Lower leg skin (tissue), 4 donors: ENCODE measurements at regions not wholly inside any gene's neighbourhood (a gene's known extent, or its start where the extent isn't known, plus 50 kb on each side); places are given as distances from the start of the nearest gene placed in this dataset.

Source experiments
- DNase-seq, 2 donors: peaks; one replicate each; pipeline ENCODE4 v3.0.0-alpha.2; 2019; ENCODE audit warnings: low spot score in 2 of 2
- H3K4me3 ChIP-seq: fragments of 200-600 bp; sonication (generic); 2 replicates; pipeline ENCODE4 v1.5.1; 2017; ENCODE audit warnings: mild to moderate bottlenecking, low read depth; ENCODE audit not compliant: poor library complexity, severe bottlenecking
- CTCF ChIP-seq, 3 donors: fragments of 450-650 bp; IDR thresholded peaks; one replicate each; pipeline ENCODE4 v1.5.1; 2016; ENCODE audit warnings: antibody characterized with exemption in 3 of 3, mild to moderate bottlenecking in 3 of 3, moderate library complexity in 2 of 3
- POLR2A ChIP-seq, 2 donors: fragments of 450-650 bp; IDR thresholded peaks; one replicate each; pipeline ENCODE4 v1.6.1; 2016 to 2017; ENCODE audit warnings: antibody characterized with exemption in 2 of 2, mild to moderate bottlenecking in 1 of 2, moderate library complexity in 1 of 2
- WGBS, 2 donors: methylation state at CpG; one replicate each; pipeline ENCODE4 v1.1.5; 2018; 5-methylcytosine and 5-hydroxymethylcytosine counted together
- intact Hi-C: fragments of 100-400 bp; cut with DNase I; formaldehyde crosslinking; loops from one replicate; pipeline ENCODE4 v1.15.0; 2023; ENCODE audit warnings: low total_unique reads

- H3K4me3 ChIP-seq, result no peak overlapping the region
- intact Hi-C loops, result no loop called here
- WGBS, 2 donors, result 84 to 87% methylated on average over 18 of the region's 18 CpGs
- no peak for DNase-seq
- TF ChIP-seq CTCF (IDR thresholded peaks at IDR 0.05) (no peak), POLR2A (IDR thresholded peaks at IDR 0.05) (no peak)
Measured at GRCh38 chr20:5471368-5471767, 139.4 kb downstream of the GPCPD1 start.

GRCh38 chr20:5470943-5471342 is 139.9 kb downstream of the GPCPD1 start:
- TF ChIP-seq CTCF (IDR thresholded peaks at IDR 0.05) (no peak), POLR2A (IDR thresholded peaks at IDR 0.05) (no peak)
- no peak overlapping the region for H3K4me3 ChIP-seq
- intact Hi-C loops, result no loop called here
- no peak for DNase-seq
- 91 to 93% methylated on average over 16 of the region's 16 CpGs for WGBS, 2 donors

GRCh38 chr20:5470458-5470857 is 140.3 kb downstream of the GPCPD1 start:
- no peak for TF ChIP-seq POLR2A (IDR thresholded peaks at IDR 0.05)
- no peak for TF ChIP-seq CTCF (IDR thresholded peaks at IDR 0.05)
- intact Hi-C loops, result no loop called here
- H3K4me3 ChIP-seq, result no peak overlapping the region
- DNase-seq, result no peak
- 66 to 68% methylated on average over 4 of the region's 4 CpGs for WGBS, 2 donors

GRCh38 chr20:5469111-5469510 is 141.7 kb downstream of the GPCPD1 start:
- 47 to 49% methylated on average over 3 of the region's 3 CpGs for WGBS, 2 donors
- H3K4me3 ChIP-seq, result no peak overlapping the region
- TF ChIP-seq POLR2A (IDR thresholded peaks at IDR 0.05), result no peak
- TF ChIP-seq CTCF (IDR thresholded peaks at IDR 0.05), result no peak
- intact Hi-C loops, result no loop called here
- no peak for DNase-seq

GRCh38 chr20:5467086-5467485 is 143.7 kb downstream of the GPCPD1 start:
- H3K4me3 ChIP-seq, result no peak overlapping the region
- DNase-seq, result no peak
- 91% methylated on average over 3 of the region's 3 CpGs for WGBS, 2 donors
- intact Hi-C loops, result no loop called here
- TF ChIP-seq POLR2A (IDR thresholded peaks at IDR 0.05), result no peak
- no peak for TF ChIP-seq CTCF (IDR thresholded peaks at IDR 0.05)

- no peak overlapping the region for H3K4me3 ChIP-seq
- DNase-seq, result no peak
- TF ChIP-seq CTCF (IDR thresholded peaks at IDR 0.05) (no peak), POLR2A (IDR thresholded peaks at IDR 0.05) (no peak)
- WGBS, 2 donors, result 81 to 84% methylated on average over 5 of the region's 5 CpGs
- intact Hi-C loops, result no loop called here
Measured at GRCh38 chr20:5465604-5465927, 145.2 kb downstream of the GPCPD1 start.
